Caco-2 (cell line): ENCODE measurements at regions not wholly inside any gene's neighbourhood (a gene's known extent, or its start where the extent isn't known, plus 50 kb on each side); places are given as distances from the start of the nearest gene placed in this dataset.

Experiments
- BruUV-seq: library from RNA; stranded (reverse); fragments of 400-500 nt; replicated peaks from 2 replicates; lab custom pipeline; 2021; lab: Mats Ljungman, UMichigan
- CTCF ChIA-PET: fragments of 300-600 bp; sonication (Branson Sonifier 250); formaldehyde crosslinking; loops from one replicate; lab custom pipeline; 2022; ENCODE audit warnings: antibody characterized with exemption; lab: Charles Lee
- POLR2A ChIA-PET: fragments of 300-600 bp; sonication (Branson Sonifier 250); formaldehyde crosslinking; loops from one replicate; lab custom pipeline; 2022; ENCODE audit warnings: antibody characterized with exemption; lab: Charles Lee
- DNase-seq, 2 experiments: peaks; one replicate each; pipeline versions ENCODE4 v3.0.0 to v3.0.0-alpha.2; 2020 to 2022
- H3K27me3 ChIP-seq: replicated peaks from 2 replicates; pipeline ENCODE4 v1.6.0; 2011; ENCODE audit warnings: low read length; ENCODE audit not compliant: control insufficient read depth, insufficient read depth
- H3K36me3 ChIP-seq: 2 replicates; pipeline ENCODE4 v1.5.1; 2011; ENCODE audit warnings: low read length; ENCODE audit not compliant: control insufficient read depth, insufficient read depth
- H3K4me1 ChIP-seq: fragments of 250-450 bp; sonication (Bioruptor Pico); 2 replicates; pipeline ENCODE4 v1.5.1; 2020; ENCODE audit warnings: mild to moderate bottlenecking
- H3K4me3 ChIP-seq: 2 replicates; pipeline ENCODE4 v1.5.1; 2011; ENCODE audit warnings: low read depth, mild to moderate bottlenecking, control low read depth, low read length
- H3K9me3 ChIP-seq: fragments of 250-450 bp; sonication (Bioruptor Pico); 2 replicates; pipeline ENCODE4 v1.5.1; 2020; ENCODE audit warnings: mild to moderate bottlenecking, moderate library complexity
- H3K27ac Mint-ChIP-seq: one replicate; pipeline ENCODE4 v1.8.0; 2022; ENCODE audit warnings: mixed read lengths; ENCODE audit not compliant: unreplicated experiment
- H3K27me3 Mint-ChIP-seq: one replicate; pipeline ENCODE4 v1.8.0; 2022; ENCODE audit warnings: mixed read lengths; ENCODE audit not compliant: insufficient read depth, unreplicated experiment
- H3K36me3 Mint-ChIP-seq: one replicate; pipeline ENCODE4 v1.8.0; 2022; ENCODE audit warnings: mild to moderate bottlenecking, mixed read lengths; ENCODE audit not compliant: insufficient read depth, unreplicated experiment
- H3K4me1 Mint-ChIP-seq: one replicate; pipeline ENCODE4 v1.8.0; 2022; ENCODE audit warnings: low read depth, mixed read lengths; ENCODE audit not compliant: unreplicated experiment
- H3K4me3 Mint-ChIP-seq: one replicate; pipeline ENCODE4 v1.8.0; 2022; ENCODE audit warnings: mild to moderate bottlenecking, moderate library complexity, mixed read lengths; ENCODE audit not compliant: unreplicated experiment
- H3K9me3 Mint-ChIP-seq: one replicate; pipeline ENCODE4 v1.8.0; 2022; ENCODE audit warnings: mixed read lengths; ENCODE audit not compliant: unreplicated experiment
- CTCF ChIP-seq, 2 experiments: fragments of 200-600 bp in 1 of 2; IDR thresholded peaks; 1 replicate in 1 of 2; 2 replicates in 1 of 2; pipeline versions ENCODE4 v1.5.1 to v1.8.0; 2011 to 2022; ENCODE audit warnings: antibody characterized with exemption in 1 of 2, control low read depth in 1 of 2, inconsistent platforms in 1 of 2, low read depth in 1 of 2, low read length in 1 of 2, mild to moderate bottlenecking in 1 of 2, moderate library complexity in 1 of 2; ENCODE audit not compliant: insufficient read depth in 1 of 2, severe bottlenecking in 1 of 2, unreplicated experiment in 1 of 2
- intact Hi-C: fragments of 100-400 bp; cut with micrococcal nuclease; formaldehyde crosslinking; loops from one replicate; pipeline ENCODE4 v1.10.0; 2022; ENCODE audit not compliant: unreplicated experiment

- no peak for TF ChIP-seq CTCF (IDR thresholded peaks at IDR 0.05; ENCODE audit: insufficient read depth in 1 of 2, low read depth in 1 of 2, low read length in 1 of 2, severe bottlenecking in 1 of 2, unreplicated experiment in 1 of 2)
- Histone ChIP-seq H3K27me3 (no peaks in the 10 kb centered on the region), H3K36me3 (no peaks in the 10 kb centered on the region), H3K4me1 (peaks cover 19% of the 10 kb centered on the region), H3K4me3 (no peak overlapping the region), H3K9me3 (peaks cover 42% of the 10 kb centered on the region)
- peak; percentile 70 to 87 for DNase-seq
- H3K4me3 Mint-ChIP-seq: peak overlapping the region; percentile 12
- CTCF ChIA-PET: interaction anchor here (1.1 kb wide), 1 partner anchor 108 kb away, joined by 4 read pairs; the partner anchor contains the start of gene ATF7IP
- H3K36me3 Mint-ChIP-seq: peaks cover 11% of the 10 kb centered on the region
- H3K4me1 Mint-ChIP-seq: peaks cover 12% of the 10 kb centered on the region
- POLR2A ChIA-PET: interaction anchor here (0.6 kb wide), 1 partner anchor 967 kb away, joined by 3 read pairs; no protein-coding TSS in a partner anchor
- intact Hi-C loops: loop anchor here (5.0 kb wide), 1 partner anchor 109 kb away; the partner anchor contains the start of gene ATF7IP
- peaks cover 59% of the 10 kb centered on the region for H3K9me3 Mint-ChIP-seq
- peak overlapping the region; percentile 38 for H3K27ac Mint-ChIP-seq
- no peaks in the 10 kb centered on the region for H3K27me3 Mint-ChIP-seq
- BruUV-seq: no TSS peak
Measured at GRCh38 chr12:14257734-14258574, 107.5 kb upstream of the ATF7IP start.

- Mint-ChIP-seq H3K9me3 (peaks cover 59% of the 10 kb centered on the region), H3K27ac (peak overlapping the region; percentile 38), H3K4me1 (peaks cover 12% of the 10 kb centered on the region), H3K27me3 (no peaks in the 10 kb centered on the region), H3K4me3 (peak overlapping the region; percentile 12), H3K36me3 (peaks cover 11% of the 10 kb centered on the region)
- intact Hi-C loops: loop anchor here (5.0 kb wide), 1 partner anchor 109 kb away; the partner anchor contains the start of gene ATF7IP
- TF ChIP-seq CTCF (IDR thresholded peaks at IDR 0.05; ENCODE audit: insufficient read depth in 1 of 2, low read depth in 1 of 2, low read length in 1 of 2, severe bottlenecking in 1 of 2, unreplicated experiment in 1 of 2): no peak
- ChIA-PET CTCF (interaction anchor here (0.6 to 1.1 kb wide), 2 partner anchors 16 to 107 kb away, joined by 4 to 5 read pairs; partner anchors contain the start of gene ATF7IP), POLR2A (no interaction called here)
- H3K9me3 ChIP-seq: peaks cover 42% of the 10 kb centered on the region
- H3K4me3 ChIP-seq: no peak overlapping the region
- H3K27me3 ChIP-seq: no peaks in the 10 kb centered on the region
- no TSS peak for BruUV-seq
- H3K36me3 ChIP-seq: no peaks in the 10 kb centered on the region
- DNase-seq: no peak
- H3K4me1 ChIP-seq: peaks cover 19% of the 10 kb centered on the region
Measured at GRCh38 chr12:14258575-14258940, 106.9 kb upstream of the ATF7IP start.

GRCh38 chr12:14259481-14260010, 105.9 kb upstream of the ATF7IP start:
- CTCF ChIA-PET: no interaction called here
- Mint-ChIP-seq H3K4me1 (peaks cover 12% of the 10 kb centered on the region), H3K27ac (no peak overlapping the region), H3K4me3 (no peak overlapping the region), H3K9me3 (peaks cover 59% of the 10 kb centered on the region), H3K36me3 (peaks cover 11% of the 10 kb centered on the region), H3K27me3 (no peaks in the 10 kb centered on the region)
- Histone ChIP-seq H3K27me3 (no peaks in the 10 kb centered on the region), H3K4me1 (peaks cover 20% of the 10 kb centered on the region), H3K9me3 (peaks cover 42% of the 10 kb centered on the region), H3K36me3 (no peaks in the 10 kb centered on the region), H3K4me3 (no peak overlapping the region)
- POLR2A ChIA-PET: no interaction called here
- BruUV-seq: no TSS peak
- intact Hi-C loops: loop anchor here (5.0 kb wide), 1 partner anchor 108 kb away; the partner anchor contains the start of gene ATF7IP
- DNase-seq: no peak
- TF ChIP-seq CTCF (IDR thresholded peaks at IDR 0.05; ENCODE audit: insufficient read depth in 1 of 2, low read depth in 1 of 2, low read length in 1 of 2, severe bottlenecking in 1 of 2, unreplicated experiment in 1 of 2): no peak
